Chondrocyte (in vitro differentiated cells): ENCODE measurements at regions not wholly inside any gene's neighbourhood (a gene's known extent, or its start where the extent isn't known, plus 50 kb on each side); places are given as distances from the start of the nearest gene placed in this dataset.

Experiments used
- DNase-seq: peaks from one replicate; pipeline ENCODE4 v3.0.0; 2021; ENCODE audit warnings: mixed read lengths, low spot score
- H3K27ac Mint-ChIP-seq: one replicate; pipeline ENCODE4 v1.8.0; 2021; ENCODE audit warnings: mild to moderate bottlenecking, moderate library complexity, mixed read lengths; ENCODE audit not compliant: unreplicated experiment
- H3K27me3 Mint-ChIP-seq: 2 replicates; pipeline ENCODE4 v1.8.0; 2021; ENCODE audit warnings: low read depth, mixed read lengths
- H3K36me3 Mint-ChIP-seq: 2 replicates; pipeline ENCODE4 v1.8.0; 2021; ENCODE audit warnings: low read depth, mixed read lengths
- H3K4me1 Mint-ChIP-seq: 2 replicates; pipeline ENCODE4 v1.8.0; 2021; ENCODE audit warnings: low read depth, mild to moderate bottlenecking, mixed read lengths
- H3K4me3 Mint-ChIP-seq: one replicate; pipeline ENCODE4 v1.8.0; 2021; ENCODE audit warnings: mild to moderate bottlenecking, moderate library complexity, mixed read lengths; ENCODE audit not compliant: unreplicated experiment
- H3K9me3 Mint-ChIP-seq: 2 replicates; pipeline ENCODE4 v1.8.0; 2021; ENCODE audit warnings: low read depth, mixed read lengths
- CTCF ChIP-seq: fragments of 200-600 bp; sonication (generic); IDR thresholded peaks from 2 replicates; pipeline ENCODE4 v1.5.0; 2021; ENCODE audit warnings: antibody characterized with exemption, mild to moderate bottlenecking, moderate library complexity

GRCh38 chr14:98350213-98350612 is 921.8 kb downstream of the BCL11B start:
- H3K9me3 Mint-ChIP-seq = peaks cover 8% of the 10 kb centered on the region
- no peak for DNase-seq
- H3K4me3 Mint-ChIP-seq = no peak overlapping the region
- no peak for TF ChIP-seq CTCF
- no peaks in the 10 kb centered on the region for H3K4me1 Mint-ChIP-seq
- peaks cover 3% of the 10 kb centered on the region for H3K27me3 Mint-ChIP-seq
- no peaks in the 10 kb centered on the region for H3K36me3 Mint-ChIP-seq
- H3K27ac Mint-ChIP-seq = no peak overlapping the region

GRCh38 chr14:98364961-98365360 is 907.0 kb downstream of the BCL11B start:
- H3K36me3 Mint-ChIP-seq = no peaks in the 10 kb centered on the region
- no peak for DNase-seq
- peaks cover 15% of the 10 kb centered on the region for H3K9me3 Mint-ChIP-seq
- H3K27me3 Mint-ChIP-seq = peaks cover 2% of the 10 kb centered on the region
- no peaks in the 10 kb centered on the region for H3K4me1 Mint-ChIP-seq
- no peak for TF ChIP-seq CTCF
- H3K4me3 Mint-ChIP-seq = no peak overlapping the region
- no peak overlapping the region for H3K27ac Mint-ChIP-seq

GRCh38 chr14:98366429-98366828 is 905.6 kb downstream of the BCL11B start:
- no peak overlapping the region for H3K4me3 Mint-ChIP-seq
- TF ChIP-seq CTCF = no peak
- no peak overlapping the region for H3K27ac Mint-ChIP-seq
- H3K27me3 Mint-ChIP-seq = peaks cover 2% of the 10 kb centered on the region
- H3K9me3 Mint-ChIP-seq = peaks cover 8% of the 10 kb centered on the region
- no peaks in the 10 kb centered on the region for H3K36me3 Mint-ChIP-seq
- H3K4me1 Mint-ChIP-seq = no peaks in the 10 kb centered on the region
- DNase-seq = no peak

- Mint-ChIP-seq H3K27ac (no peak overlapping the region), H3K4me3 (no peak overlapping the region), H3K4me1 (no peaks in the 10 kb centered on the region), H3K9me3 (peaks cover 8% of the 10 kb centered on the region), H3K36me3 (no peaks in the 10 kb centered on the region), H3K27me3 (peaks cover 2% of the 10 kb centered on the region)
- no peak for DNase-seq
- no peak for TF ChIP-seq CTCF
Measured at GRCh38 chr14:98368221-98368620, 903.8 kb downstream of the BCL11B start.

- H3K9me3 Mint-ChIP-seq = peaks cover 8% of the 10 kb centered on the region
- TF ChIP-seq CTCF = no peak
- no peaks in the 10 kb centered on the region for H3K27me3 Mint-ChIP-seq
- H3K4me1 Mint-ChIP-seq = no peaks in the 10 kb centered on the region
- DNase-seq = no peak
- no peaks in the 10 kb centered on the region for H3K36me3 Mint-ChIP-seq
- H3K27ac Mint-ChIP-seq = no peak overlapping the region
- no peak overlapping the region for H3K4me3 Mint-ChIP-seq
Measured at GRCh38 chr14:98368916-98369315, 903.1 kb downstream of the BCL11B start.
